Trophoblast cell (in vitro differentiated cells and primary cell): ENCODE measurements at regions not wholly inside any gene's neighbourhood (a gene's known extent, or its start where the extent isn't known, plus 50 kb on each side); places are given as distances from the start of the nearest gene placed in this dataset.

Experiments
- DNase-seq, 2 donors: peaks; one replicate each; pipeline ENCODE4 v3.0.0-alpha.2; 2016
- H2AFZ ChIP-seq: 2 replicates; pipeline ENCODE4 v1.6.1; 2013; ENCODE audit warnings: low read length, moderate library complexity, mild to moderate bottlenecking; ENCODE audit not compliant: insufficient read depth, poor library complexity
- H2AK5ac ChIP-seq: 2 replicates; pipeline ENCODE4 v1.6.1; 2013; ENCODE audit warnings: mild to moderate bottlenecking, low read length
- H2BK120ac ChIP-seq: 2 replicates; pipeline ENCODE4 v1.6.1; 2013; ENCODE audit warnings: low read length, mild to moderate bottlenecking, moderate library complexity; ENCODE audit not compliant: insufficient read depth, poor library complexity
- H2BK12ac ChIP-seq: 2 replicates; pipeline ENCODE4 v1.6.1; 2013; ENCODE audit warnings: mild to moderate bottlenecking, low read length, moderate library complexity
- H2BK5ac ChIP-seq: 2 replicates; pipeline ENCODE4 v1.6.1; 2013; ENCODE audit warnings: low read length, low read depth, moderate library complexity, mild to moderate bottlenecking; ENCODE audit not compliant: poor library complexity
- H3K14ac ChIP-seq: 2 replicates; pipeline ENCODE4 v1.6.1; 2013; ENCODE audit warnings: mild to moderate bottlenecking, low read length
- H3K18ac ChIP-seq: 2 replicates; pipeline ENCODE4 v1.6.1; 2013; ENCODE audit warnings: mild to moderate bottlenecking, low read length
- H3K23ac ChIP-seq: 2 replicates; pipeline ENCODE4 v1.6.1; 2013; ENCODE audit warnings: low read length
- H3K27ac ChIP-seq: 2 replicates; pipeline ENCODE4 v1.5.1; 2013; ENCODE audit warnings: low read depth, mild to moderate bottlenecking, inconsistent platforms, low read length, moderate library complexity
- H3K27me3 ChIP-seq: 2 replicates; pipeline ENCODE4 v1.6.1; 2013; ENCODE audit warnings: inconsistent platforms, mild to moderate bottlenecking, low read length, moderate library complexity; ENCODE audit not compliant: insufficient read depth
- H3K36me3 ChIP-seq, 2 experiments: 1 replicate in 1 of 2; 2 replicates in 1 of 2; pipeline ENCODE4 v1.6.1; 2013; ENCODE audit warnings: low read length in 2 of 2, mild to moderate bottlenecking in 2 of 2, moderate library complexity in 1 of 2; ENCODE audit not compliant: insufficient read depth in 2 of 2, control insufficient read depth in 1 of 2
- H3K4ac ChIP-seq: 2 replicates; pipeline ENCODE4 v1.6.1; 2013; ENCODE audit warnings: low read depth, mild to moderate bottlenecking, low read length, moderate library complexity
- H3K4me1 ChIP-seq, 2 experiments: 1 replicate in 1 of 2; 2 replicates in 1 of 2; pipeline ENCODE4 v1.6.1; 2013; ENCODE audit warnings: low read length in 2 of 2, mild to moderate bottlenecking in 2 of 2, moderate library complexity in 1 of 2; ENCODE audit not compliant: insufficient read depth in 2 of 2, control insufficient read depth in 1 of 2
- H3K4me2 ChIP-seq: 2 replicates; pipeline ENCODE4 v1.6.1; 2013; ENCODE audit warnings: inconsistent platforms, mild to moderate bottlenecking, low read length, moderate library complexity
- H3K4me3 ChIP-seq: 2 replicates; pipeline ENCODE4 v1.5.1; 2013; ENCODE audit warnings: mild to moderate bottlenecking, low read depth, low read length, inconsistent platforms
- H3K79me1 ChIP-seq: one replicate; pipeline ENCODE4 v1.6.1; 2013; ENCODE audit warnings: low read length
- H3K79me2 ChIP-seq: 2 replicates; pipeline ENCODE4 v1.6.1; 2013; ENCODE audit warnings: low read length, mild to moderate bottlenecking; ENCODE audit not compliant: control insufficient read depth, insufficient read depth, poor library complexity
- H3K9ac ChIP-seq: 2 replicates; pipeline ENCODE4 v1.6.1; 2013; ENCODE audit warnings: mild to moderate bottlenecking, low read length
- H3K9me3 ChIP-seq: 2 replicates; pipeline ENCODE4 v1.6.1; 2013; ENCODE audit warnings: low read depth, mild to moderate bottlenecking, control low read depth, inconsistent platforms, low read length; ENCODE audit not compliant: insufficient read depth
- H4K12ac ChIP-seq: 2 replicates; pipeline ENCODE4 v1.6.1; 2013; ENCODE audit warnings: low read depth, mild to moderate bottlenecking, low read length, moderate library complexity
- H4K8ac ChIP-seq: 2 replicates; pipeline ENCODE4 v1.6.1; 2013; ENCODE audit warnings: low read depth, mild to moderate bottlenecking, low read length, moderate library complexity
- H4K91ac ChIP-seq: one replicate; pipeline ENCODE4 v1.6.1; 2013; ENCODE audit warnings: low read depth, mild to moderate bottlenecking, low read length, moderate library complexity
- WGBS: extraction: QIAGEN DNeasy Blood & Tissue Kit; methylation state at CpG from one replicate; pipeline ENCODE4 v1.1.7; 2013; ENCODE audit warnings: missing lambda C conversion rate; ENCODE audit not compliant: insufficient read length, insufficient coverage; ENCODE audit errors: extremely low coverage; 5-methylcytosine and 5-hydroxymethylcytosine counted together

GRCh38 chr12:126067626-126068329 is 1002.5 kb downstream of the AACS start:
- no CpG with 5 or more reads among the region's 3 CpGs for WGBS
- no peak overlapping the region for H3K4me2 ChIP-seq

GRCh38 chr12:126069549-126070165 is 1004.4 kb downstream of the AACS start:
- Histone ChIP-seq H3K9me3 (peaks cover 11% of the 10 kb centered on the region), H2BK12ac (no peak overlapping the region)
- WGBS = no CpG with 5 or more reads among the region's 4 CpGs

More at GRCh38 chr12:126067626-126068329, 1002.5 kb downstream of the AACS start:
- H4K91ac ChIP-seq = no peak overlapping the region
- H3K4me3 ChIP-seq = no peak overlapping the region
- no peaks in the 10 kb centered on the region for H3K36me3 ChIP-seq
- H3K9me3 ChIP-seq = peaks cover 11% of the 10 kb centered on the region
- no peak overlapping the region for H2AFZ ChIP-seq
- H2BK120ac ChIP-seq = no peak overlapping the region
- no peak overlapping the region for H2AK5ac ChIP-seq
- H4K8ac ChIP-seq = no peak overlapping the region
- no peak overlapping the region for H2BK5ac ChIP-seq
- no peak overlapping the region for H3K4ac ChIP-seq
- no peak overlapping the region for H4K12ac ChIP-seq
- no peak overlapping the region for H2BK12ac ChIP-seq
- H3K23ac ChIP-seq = no peak overlapping the region
- H3K79me1 ChIP-seq = no peaks in the 10 kb centered on the region
- H3K9ac ChIP-seq = no peak overlapping the region
- no peak overlapping the region for H3K18ac ChIP-seq
- no peaks in the 10 kb centered on the region for H3K27me3 ChIP-seq
- no peak overlapping the region for H3K27ac ChIP-seq
- no peaks in the 10 kb centered on the region for H3K79me2 ChIP-seq
- DNase-seq = no peak
- no peaks in the 10 kb centered on the region for H3K4me1 ChIP-seq
- no peak overlapping the region for H3K14ac ChIP-seq

GRCh38 chr12:126076515-126076914 is 1011.3 kb downstream of the AACS start:
- H3K4me1 ChIP-seq = no peaks in the 10 kb centered on the region
- H2AFZ ChIP-seq = no peak overlapping the region
- no peak overlapping the region for H3K4me3 ChIP-seq
- no peaks in the 10 kb centered on the region for H3K36me3 ChIP-seq
- peaks cover 3% of the 10 kb centered on the region for H3K9me3 ChIP-seq
- H4K12ac ChIP-seq = no peak overlapping the region
- no peak overlapping the region for H4K91ac ChIP-seq
- H3K23ac ChIP-seq = no peak overlapping the region
- H2AK5ac ChIP-seq = no peak overlapping the region
- no peak overlapping the region for H3K4me2 ChIP-seq
- H2BK120ac ChIP-seq = no peak overlapping the region
- H3K14ac ChIP-seq = no peak overlapping the region
- H3K79me1 ChIP-seq = no peaks in the 10 kb centered on the region
- no peak overlapping the region for H3K9ac ChIP-seq
- no peak overlapping the region for H2BK5ac ChIP-seq
- no peak overlapping the region for H3K4ac ChIP-seq
- H2BK12ac ChIP-seq = no peak overlapping the region
- DNase-seq = no peak
- no CpG with 5 or more reads among the region's 1 CpG for WGBS
- no peak overlapping the region for H4K8ac ChIP-seq
- H3K27me3 ChIP-seq = no peaks in the 10 kb centered on the region
- H3K27ac ChIP-seq = no peak overlapping the region
- no peak overlapping the region for H3K18ac ChIP-seq
- H3K79me2 ChIP-seq = no peaks in the 10 kb centered on the region

More at GRCh38 chr12:126069549-126070165, 1004.4 kb downstream of the AACS start:
- H3K79me2 ChIP-seq = no peaks in the 10 kb centered on the region
- H3K18ac ChIP-seq = no peak overlapping the region
- no peak overlapping the region for H3K4me2 ChIP-seq
- H2AK5ac ChIP-seq = no peak overlapping the region
- no peak overlapping the region for H4K12ac ChIP-seq
- H2BK5ac ChIP-seq = no peak overlapping the region
- H2AFZ ChIP-seq = no peak overlapping the region
- H4K91ac ChIP-seq = no peak overlapping the region
- H3K4me1 ChIP-seq = no peaks in the 10 kb centered on the region
- H3K27ac ChIP-seq = no peak overlapping the region
- no peak overlapping the region for H3K23ac ChIP-seq
- no peak overlapping the region for H3K4me3 ChIP-seq
- no peaks in the 10 kb centered on the region for H3K27me3 ChIP-seq
- no peak overlapping the region for H4K8ac ChIP-seq
- H2BK120ac ChIP-seq = no peak overlapping the region
- no peak overlapping the region for H3K9ac ChIP-seq
- no peaks in the 10 kb centered on the region for H3K36me3 ChIP-seq
- H3K79me1 ChIP-seq = no peaks in the 10 kb centered on the region
- DNase-seq = peak; percentile 33 to 86
- no peak overlapping the region for H3K14ac ChIP-seq
- H3K4ac ChIP-seq = no peak overlapping the region

- peak in 1 of 2 donors; percentile 1 for DNase-seq
- H2AK5ac ChIP-seq = no peak overlapping the region
- H3K4me2 ChIP-seq = no peak overlapping the region
- no peaks in the 10 kb centered on the region for H3K79me2 ChIP-seq
- no peaks in the 10 kb centered on the region for H3K79me1 ChIP-seq
- no peak overlapping the region for H2BK5ac ChIP-seq
- no peak overlapping the region for H4K8ac ChIP-seq
- no peak overlapping the region for H4K12ac ChIP-seq
- H4K91ac ChIP-seq = no peak overlapping the region
- no peak overlapping the region for H3K4ac ChIP-seq
- no peak overlapping the region for H3K14ac ChIP-seq
- no peaks in the 10 kb centered on the region for H3K27me3 ChIP-seq
- no peak overlapping the region for H3K18ac ChIP-seq
- H2BK12ac ChIP-seq = no peak overlapping the region
- peaks cover 3% of the 10 kb centered on the region for H3K9me3 ChIP-seq
- H2BK120ac ChIP-seq = no peak overlapping the region
- no peaks in the 10 kb centered on the region for H3K36me3 ChIP-seq
- no peaks in the 10 kb centered on the region for H3K4me1 ChIP-seq
- no peak overlapping the region for H3K27ac ChIP-seq
- no peak overlapping the region for H2AFZ ChIP-seq
- H3K23ac ChIP-seq = no peak overlapping the region
- H3K4me3 ChIP-seq = no peak overlapping the region
- no CpG with 5 or more reads among the region's 8 CpGs for WGBS
- no peak overlapping the region for H3K9ac ChIP-seq
These were observed 1018.7 kb downstream of the AACS start for GRCh38 chr12:126083926-126084325.
